ENCODE measurements at regions not wholly inside any gene's neighbourhood (a gene's known extent, or its start where the extent isn't known, plus 50 kb on each side); places are given as distances from the start of the nearest gene placed in this dataset.

DNA sequence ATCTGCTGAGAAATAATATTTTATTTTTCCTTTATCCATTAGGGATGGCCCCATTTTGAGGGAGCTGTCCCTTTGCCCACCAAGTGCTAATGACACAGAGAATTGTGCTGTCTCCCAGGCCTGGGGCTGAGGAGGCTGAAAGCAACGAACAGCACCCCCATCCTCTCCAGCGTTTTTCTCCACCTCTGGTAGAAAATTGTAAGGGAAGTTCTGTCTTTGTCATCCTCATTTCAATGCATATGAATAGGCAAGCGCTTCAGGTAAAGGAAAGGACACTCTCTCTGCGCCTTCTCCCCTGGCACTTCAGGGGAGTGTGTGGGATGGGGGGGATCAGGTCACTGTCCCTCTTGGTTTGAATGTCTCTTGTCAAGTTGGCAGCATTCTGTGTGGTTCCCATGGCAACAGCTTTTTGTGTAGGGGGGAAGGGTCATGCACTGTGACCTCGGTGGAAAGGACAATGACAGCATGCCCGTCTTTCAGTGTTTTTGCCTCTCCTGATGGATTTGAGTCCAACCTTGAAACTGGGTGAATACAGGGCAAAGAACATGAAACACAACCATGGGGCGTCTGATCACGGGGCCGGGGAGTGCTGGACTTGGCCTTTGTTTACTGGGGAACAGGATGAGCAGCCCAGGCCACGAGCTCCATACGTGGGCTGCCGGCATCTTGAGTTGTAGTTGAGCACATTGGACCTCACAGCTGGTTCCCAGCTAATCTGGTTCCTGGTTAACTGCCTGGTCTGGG lies 230.2 kb downstream of the VRK1 start:
- no peak overlapping the region for H3K9ac ChIP-seq (ENCODE audit: low read depth, low read length)
- H3K4ac ChIP-seq (ENCODE audit: low read depth, low read length), result no peak overlapping the region
- H3K27ac ChIP-seq (ENCODE audit: insufficient read depth, low read length), result no peak overlapping the region
- ATAC-seq (ENCODE audit: low read depth) (no peak), DNase-seq (no peak)
- BruUV-seq (replicated peaks), result no TSS peak
- ChIA-PET POLR2A (ENCODE audit: unreplicated experiment) (no interaction called here), CTCF (no interaction called here)
- H3K14ac ChIP-seq (replicated peaks; ENCODE audit: low read depth, low read length), result no peak overlapping the region
- no peak overlapping the region for H2AK5ac ChIP-seq (ENCODE audit: low read depth, low read length)
- intact Hi-C loops (cut with micrococcal nuclease) (no loop called here), in situ Hi-C loops (cut with MboI; ENCODE audit: low sequenced_read_pairs) (no loop called here), dilution Hi-C loops (cut with HindIII; ENCODE audit: low sequenced_read_pairs, unreplicated experiment) (no loop called here)
- H2BK120ac ChIP-seq (ENCODE audit: low read depth, low read length), result no peak overlapping the region
- no peaks in the 10 kb centered on the region for H4K20me1 ChIP-seq (ENCODE audit: insufficient read depth, low read length)
- H3K18ac ChIP-seq (ENCODE audit: low read depth, low read length), result no peak overlapping the region
- no peak overlapping the region for H3K4me3 ChIP-seq (ENCODE audit: insufficient read depth, low read depth, low read length)
- no peak overlapping the region for H3K56ac ChIP-seq (ENCODE audit: extremely low read depth, insufficient read depth, low read length)
- peaks cover 34% of the 10 kb centered on the region for H3K9me3 ChIP-seq (ENCODE audit: control insufficient read depth, insufficient read depth, low read length)
- H3K36me3 ChIP-seq (ENCODE audit: control insufficient read depth, insufficient read depth, low read length), result no peaks in the 10 kb centered on the region
- no peak overlapping the region for H2BK20ac ChIP-seq (ENCODE audit: low read depth, low read length)
- 40% methylated on average over 3 of the region's 12 CpGs; no CpG with 5 or more reads in 1 of the 2 experiments for WGBS, 2 experiments (ENCODE audit: extremely low coverage in 2 of 2, insufficient read length in 1 of 2)
- no peak overlapping the region for H4K91ac ChIP-seq (ENCODE audit: insufficient read depth, low read depth, low read length)
- no peak overlapping the region for H2BK15ac ChIP-seq (ENCODE audit: low read depth, low read length)
- no peak overlapping the region for H2AK9ac ChIP-seq (replicated peaks; ENCODE audit: low read depth, low read length, poor library complexity)
- no peaks in the 10 kb centered on the region for H3K9me1 ChIP-seq (ENCODE audit: insufficient read depth, low read length)
- no peak for TF ChIP-seq RCOR1 (IDR thresholded peaks at IDR 0.05; ENCODE audit: insufficient replicate concordance, low read length)
- no peak overlapping the region for H4K8ac ChIP-seq (ENCODE audit: low read depth in 2 of 2, low read length in 2 of 2)
- no peak overlapping the region for H3K4me2 ChIP-seq (ENCODE audit: low read depth, low read length)
- H2BK5ac ChIP-seq (ENCODE audit: low read depth, low read length, poor library complexity, severe bottlenecking), result no peak overlapping the region
- H3K23ac ChIP-seq (ENCODE audit: low read depth, low read length), result no peak overlapping the region
- no peak overlapping the region for H2AFZ ChIP-seq (replicated peaks; ENCODE audit: low read length, poor library complexity)
- no peak overlapping the region for H4K5ac ChIP-seq (ENCODE audit: low read depth, low read length)
- H3K79me1 ChIP-seq (ENCODE audit: low read depth in 1 of 2, low read length in 2 of 2), result no peaks in the 10 kb centered on the region
- H3K27me3 ChIP-seq (ENCODE audit: control insufficient read depth, insufficient read depth, low read length), result no peaks in the 10 kb centered on the region
- H3K4me1 ChIP-seq (ENCODE audit: control insufficient read depth, insufficient read depth, low read length), result no peaks in the 10 kb centered on the region

Measured in IMR-90 (cell line).